ENCODE measurements at regions not wholly inside any gene's neighbourhood (a gene's known extent, or its start where the extent isn't known, plus 50 kb on each side); places are given as distances from the start of the nearest gene placed in this dataset.

DNA sequence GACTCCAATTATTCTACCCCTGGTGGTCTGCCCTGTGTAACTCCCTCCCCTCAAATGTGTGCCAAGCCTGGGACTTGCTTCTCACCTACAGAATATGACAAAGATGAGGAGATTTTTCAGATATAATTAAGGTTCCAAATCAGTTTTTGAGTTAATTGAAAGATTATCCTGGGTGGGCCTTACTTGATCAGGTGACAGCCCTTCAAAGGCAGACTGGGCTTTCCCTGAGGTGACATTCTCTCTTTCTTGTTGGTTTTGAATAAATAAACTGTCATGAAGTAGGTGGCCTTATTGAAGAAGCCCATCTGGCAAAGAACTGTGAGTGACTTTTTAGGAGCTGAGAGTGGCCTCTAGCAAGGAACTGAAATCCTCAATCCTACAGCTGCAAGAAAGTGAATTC, 106.0 kb downstream of the BRMS1L start:
- ATAC-seq (no peak), FAIRE-seq (no peak), DNase-seq (ENCODE audit: extremely low read depth in 1 of 4, low spot score in 3 of 4) (no peak)
- H3K79me2 ChIP-seq (ENCODE audit: control insufficient read depth, insufficient read depth, low read length): no peaks in the 10 kb centered on the region
- no TSS peak for BruUV-seq (replicated peaks)
- TF ChIP-seq ZNF134 (CRISPR knock-in tag; conservative IDR thresholded peaks at IDR 0.05) (peak; percentile 94), DMBX1 (CRISPR knock-in tag; IDR thresholded peaks at IDR 0.05; ENCODE audit: borderline replicate concordance) (no peak)
- H3K27ac ChIP-seq (ENCODE audit: extremely low read depth, low read depth, low read length): no peak overlapping the region
- in situ Hi-C loops (cut with MboI) (no loop called here), intact Hi-C loops (cut with micrococcal nuclease) (no loop called here)
- no peak overlapping the region for H3K4me2 ChIP-seq (ENCODE audit: insufficient read depth, low read length)
- H3K36me3 ChIP-seq (ENCODE audit: control insufficient read depth, insufficient read depth, low read length): no peaks in the 10 kb centered on the region
- H3K4me3 ChIP-seq: no peak overlapping the region
- no peaks in the 10 kb centered on the region for H3K9me1 ChIP-seq (ENCODE audit: control insufficient read depth, insufficient read depth, low read length)
- no peaks in the 10 kb centered on the region for H3K27me3 ChIP-seq (ENCODE audit: control insufficient read depth in 2 of 2, insufficient read depth in 2 of 2, low read length in 2 of 2)
- no peak overlapping the region for H3K9ac ChIP-seq (ENCODE audit: insufficient read depth in 1 of 2, low read depth in 2 of 2, low read length in 2 of 2)
- ChIA-PET CTCF (ENCODE audit: low intra/inter-chr PET ratio) (no interaction called here), POLR2A (interaction anchor here (1.0 kb wide), 1 partner anchor 10 kb away, joined by 3 read pairs; no protein-coding TSS in a partner anchor)
- H3K9me3 ChIP-seq (replicated peaks; ENCODE audit: control insufficient read depth, insufficient read depth, low read depth, low read length): no peaks in the 10 kb centered on the region
- no peaks in the 10 kb centered on the region for H4K20me1 ChIP-seq (replicated peaks; ENCODE audit: control insufficient read depth, insufficient read depth, low read length)
- no peak overlapping the region for H2AFZ ChIP-seq (ENCODE audit: low read depth, low read length)
- H3K4me1 ChIP-seq (replicated peaks in 1 of 2; ENCODE audit: control insufficient read depth in 2 of 2, insufficient read depth in 2 of 2, low read length in 2 of 2): no peaks in the 10 kb centered on the region

DNA sequence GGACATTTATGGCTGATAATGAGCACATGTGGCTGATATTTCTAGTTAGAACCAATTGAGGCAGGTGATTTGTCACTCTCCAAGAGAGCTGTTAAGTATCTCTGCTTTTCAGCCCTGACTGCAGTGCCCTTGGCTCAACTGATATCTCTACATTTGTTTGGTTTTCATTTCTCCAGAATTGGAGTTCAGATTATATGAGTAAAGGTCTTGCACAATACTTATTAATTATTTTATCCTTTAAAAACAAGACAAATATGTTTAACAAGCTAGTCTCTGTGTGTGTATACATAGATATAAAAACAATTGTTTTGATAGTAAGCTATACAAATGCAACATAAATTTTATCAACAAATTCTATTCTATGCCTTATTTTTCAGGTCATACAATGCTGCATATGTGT, 105.2 kb downstream of the BRMS1L start:
- in situ Hi-C loops (cut with MboI): no loop called here
- H3K27me3 ChIP-seq (ENCODE audit: control insufficient read depth in 2 of 2, insufficient read depth in 2 of 2, low read length in 2 of 2): no peaks in the 10 kb centered on the region
- FAIRE-seq: no peak
- no TSS peak for BruUV-seq (replicated peaks)
- TF ChIP-seq KLF6 (CRISPR knock-in tag; IDR thresholded peaks at IDR 0.05; ENCODE audit: borderline replicate concordance) (no peak), CEBPB (tag; IDR thresholded peaks at IDR 0.05) (peak; percentile 42; the same call in 1 of the 2 replicates)
- H3K4me2 ChIP-seq (ENCODE audit: insufficient read depth, low read length): no peak overlapping the region
- CTCF ChIA-PET (ENCODE audit: low intra/inter-chr PET ratio): no interaction called here
- H3K36me3 ChIP-seq (ENCODE audit: control insufficient read depth, insufficient read depth, low read length): no peaks in the 10 kb centered on the region
- H3K79me2 ChIP-seq (ENCODE audit: control insufficient read depth, insufficient read depth, low read length): no peaks in the 10 kb centered on the region
- no peak overlapping the region for H3K4me3 ChIP-seq
- intact Hi-C loops (cut with micrococcal nuclease): no loop called here
- H4K20me1 ChIP-seq (replicated peaks; ENCODE audit: control insufficient read depth, insufficient read depth, low read length): no peaks in the 10 kb centered on the region
- no peak overlapping the region for H3K9ac ChIP-seq (ENCODE audit: insufficient read depth in 1 of 2, low read depth in 2 of 2, low read length in 2 of 2)
- no peaks in the 10 kb centered on the region for H3K4me1 ChIP-seq (replicated peaks in 1 of 2; ENCODE audit: control insufficient read depth in 2 of 2, insufficient read depth in 2 of 2, low read length in 2 of 2)
- H3K27ac ChIP-seq (ENCODE audit: extremely low read depth, low read depth, low read length): no peak overlapping the region
- DNase-seq (ENCODE audit: extremely low read depth in 1 of 4, low spot score in 3 of 4): no peak
- POLR2A ChIA-PET: interaction anchor here (1.0 kb wide), 1 partner anchor 10 kb away, joined by 3 read pairs; no protein-coding TSS in a partner anchor
- no peaks in the 10 kb centered on the region for H3K9me3 ChIP-seq (replicated peaks; ENCODE audit: control insufficient read depth, insufficient read depth, low read depth, low read length)
- H3K9me1 ChIP-seq (ENCODE audit: control insufficient read depth, insufficient read depth, low read length): no peaks in the 10 kb centered on the region
- no peak overlapping the region for H2AFZ ChIP-seq (ENCODE audit: low read depth, low read length)
- no peak for ATAC-seq

All from K562 (cell line).